Endothelial cell of umbilical vein (primary cell): ENCODE measurements at regions not wholly inside any gene's neighbourhood (a gene's known extent, or its start where the extent isn't known, plus 50 kb on each side); places are given as distances from the start of the nearest gene placed in this dataset.

Source experiments
- CTCF ChIP-seq, 2 donors: IDR thresholded peaks; 1 replicate in 1 of 2; 2 replicates in 1 of 2; pipeline ENCODE4 v1.5.1; 2011; ENCODE audit warnings: low read length in 2 of 2, mild to moderate bottlenecking in 2 of 2, moderate library complexity in 2 of 2, control low read depth in 1 of 2, inconsistent platforms in 1 of 2, low read depth in 1 of 2; ENCODE audit not compliant: insufficient read depth in 1 of 2; ENCODE audit errors: extremely low read depth in 1 of 2
- EZH2 ChIP-seq: IDR thresholded peaks from 2 replicates; pipeline ENCODE4 v1.6.1; 2012; ENCODE audit warnings: borderline replicate concordance, low read depth, mild to moderate bottlenecking, moderate library complexity, low read length, inconsistent platforms; ENCODE audit not compliant: severe bottlenecking
- GATA2 ChIP-seq: IDR thresholded peaks from 2 replicates; pipeline ENCODE4 v1.7.0; 2011; ENCODE audit warnings: low read depth, mild to moderate bottlenecking, moderate library complexity, mixed read lengths, low read length; ENCODE audit not compliant: insufficient read length, insufficient read depth
- MYC ChIP-seq: IDR thresholded peaks from one replicate; pipeline ENCODE4 v1.6.1; 2011; ENCODE audit warnings: mild to moderate bottlenecking, low read depth, low read length
- POLR2A ChIP-seq: IDR thresholded peaks from 2 replicates; pipeline ENCODE4 v1.6.1; 2012; ENCODE audit warnings: low read depth, mild to moderate bottlenecking, control low read depth, low read length

- TF ChIP-seq CTCF (IDR thresholded peaks at IDR 0.05; ENCODE audit: extremely low read depth in 1 of 2, insufficient read depth in 1 of 2, low read depth in 1 of 2, low read length in 2 of 2) (no peak), MYC (no peak), EZH2 (no peak), POLR2A (no peak), GATA2 (no peak)
These were observed 242.2 kb downstream of the BLID start for GRCh38 chr11:121873766-121874165.
